ENCODE measurements at regions not wholly inside any gene's neighbourhood (a gene's known extent, or its start where the extent isn't known, plus 50 kb on each side); places are given as distances from the start of the nearest gene placed in this dataset.

- no peak for DNase-seq (ENCODE audit: low spot score)
Measured at GRCh38 chr5:155068616-155069100, 55.1 kb downstream of the KIF4B start.

DNA sequence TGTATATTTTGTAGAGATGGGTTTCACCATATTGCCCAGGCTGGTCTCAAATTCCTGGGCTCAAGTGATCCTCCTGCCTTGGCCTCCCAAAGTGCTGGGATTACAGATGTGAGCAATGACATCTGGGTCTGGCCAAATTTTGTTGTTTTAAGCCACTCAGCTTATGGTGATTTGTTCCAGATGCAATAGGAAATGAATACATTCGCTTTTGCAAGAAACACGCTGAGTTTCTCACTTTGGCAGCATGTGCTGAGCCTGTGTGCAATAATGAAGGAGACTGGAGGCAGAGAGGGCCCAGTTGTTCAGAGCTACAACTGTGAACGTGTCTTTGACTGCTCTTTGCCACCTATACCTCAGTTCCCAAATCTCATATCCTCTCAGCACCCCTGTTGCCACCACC, 56.4 kb downstream of the KIF4B start:
- no peak for DNase-seq (ENCODE audit: low spot score)

DNA sequence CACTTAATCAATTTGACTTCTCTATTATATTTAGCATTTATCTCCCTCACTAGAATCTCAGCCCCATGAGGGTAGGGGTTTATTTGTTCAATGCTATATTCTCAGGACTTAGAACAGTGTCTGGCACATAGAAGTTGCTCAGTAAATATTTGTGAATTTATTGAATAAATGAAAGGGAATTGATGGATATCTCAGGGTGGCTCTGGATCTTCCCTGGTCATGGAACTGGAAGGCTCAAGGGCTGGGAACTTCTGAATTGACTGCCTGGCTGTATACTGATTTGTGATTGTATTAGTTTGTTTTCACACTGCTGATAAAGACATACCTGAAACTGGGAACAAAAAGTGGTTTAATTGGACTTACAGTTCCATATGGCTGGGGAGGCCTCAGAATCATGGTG, 57.2 kb downstream of the KIF4B start:
- DNase-seq (ENCODE audit: low spot score): no peak

GRCh38 chr5:155076379-155076778, 62.8 kb downstream of the KIF4B start:
- DNase-seq (ENCODE audit: low spot score): no peak

DNA sequence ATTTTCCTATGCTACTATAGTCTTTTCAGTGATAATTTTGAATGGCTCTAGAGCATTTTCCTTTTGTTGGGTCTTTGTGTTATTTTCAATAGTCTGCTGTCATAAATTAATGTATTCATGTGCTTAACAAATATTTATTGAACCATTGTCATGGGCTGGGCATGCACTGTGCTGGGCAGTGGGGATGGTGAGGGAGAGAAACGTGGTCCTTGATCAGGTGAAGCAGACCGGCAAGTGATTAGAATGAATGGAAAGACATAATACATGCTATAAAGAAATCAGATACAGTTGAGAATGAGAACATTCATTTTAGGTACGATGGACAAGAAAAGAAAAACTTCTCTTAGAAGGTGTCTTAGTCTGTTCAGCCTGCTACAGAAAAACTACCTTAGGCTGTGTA, 66.1 kb downstream of the KIF4B start:
- no peak for DNase-seq (ENCODE audit: low spot score)

DNA sequence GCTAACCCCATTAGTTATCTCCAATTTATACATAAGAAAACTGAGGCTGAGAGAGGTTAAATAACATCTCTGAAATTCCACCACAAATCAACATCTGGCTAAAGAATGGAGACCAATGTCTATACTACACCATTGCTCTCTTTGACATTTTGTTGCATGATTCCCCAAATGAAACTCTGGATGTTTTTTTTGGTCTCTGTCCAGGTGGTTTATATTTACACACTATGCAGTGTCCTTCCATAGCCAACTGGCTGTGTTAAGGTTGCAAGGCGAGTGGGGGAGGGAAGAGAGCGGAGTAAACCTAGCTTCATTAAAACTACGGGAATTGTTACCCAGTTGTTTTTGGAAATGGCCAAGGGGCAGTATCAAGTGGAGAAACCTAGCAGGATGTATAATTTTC, 67.2 kb downstream of the KIF4B start:
- DNase-seq (ENCODE audit: low spot score): no peak

GRCh38 chr5:155081618-155082017, 68.1 kb downstream of the KIF4B start:
- no peak for DNase-seq (ENCODE audit: low spot score)

DNA sequence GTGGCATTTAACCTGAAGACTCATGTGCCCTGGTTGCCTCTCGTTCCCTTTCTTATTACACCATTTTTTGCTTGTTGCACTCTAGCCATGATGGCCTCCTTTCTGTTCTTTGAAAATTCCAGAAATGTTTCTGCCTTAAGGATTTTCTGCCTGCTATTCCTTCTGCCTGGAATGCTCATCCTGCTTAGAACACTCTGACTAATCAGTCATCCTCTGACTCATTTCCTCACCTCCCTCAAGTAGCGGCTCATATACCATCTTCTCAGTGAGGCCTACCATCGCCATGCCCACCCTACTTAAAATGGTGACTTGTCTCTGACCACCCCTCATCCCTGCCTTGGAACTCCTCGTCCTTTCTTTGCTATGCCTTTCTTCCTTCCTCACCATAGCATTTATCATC, 68.8 kb downstream of the KIF4B start:
- no peak for DNase-seq (ENCODE audit: low spot score)

- no peak for DNase-seq (ENCODE audit: low spot score)
Measured at GRCh38 chr5:155085282-155085989, 71.9 kb downstream of the KIF4B start.

GRCh38 chr5:155087036-155087435, 73.5 kb downstream of the KIF4B start:
- DNase-seq (ENCODE audit: low spot score): no peak

GRCh38 chr5:155088811-155089210, 75.3 kb downstream of the KIF4B start:
- no peak for DNase-seq (ENCODE audit: low spot score)

DNA sequence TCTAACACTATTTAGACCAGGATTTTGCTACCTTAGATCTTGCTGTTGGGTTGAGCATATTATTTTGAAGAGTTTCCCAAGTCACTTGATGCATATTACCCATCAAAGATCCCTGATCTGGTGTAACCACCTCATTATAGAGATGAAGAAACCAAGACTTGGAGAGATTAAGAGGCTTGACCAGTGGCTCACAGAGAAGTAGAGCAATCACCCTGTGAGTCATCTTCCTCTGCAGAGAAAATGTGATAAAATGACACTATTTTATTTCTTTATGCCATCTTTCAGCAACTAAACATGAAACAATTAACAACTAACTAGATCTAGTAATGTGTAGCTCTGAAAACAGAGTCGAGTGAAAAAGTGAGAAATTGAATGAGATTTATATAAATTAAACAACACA, 76.1 kb downstream of the KIF4B start:
- DNase-seq (ENCODE audit: low spot score): no peak

- no peak for DNase-seq (ENCODE audit: low spot score)
Measured at GRCh38 chr5:155091063-155091648, 77.6 kb downstream of the KIF4B start.

GRCh38 chr5:155091768-155092717, 78.5 kb downstream of the KIF4B start:
- DNase-seq (ENCODE audit: low spot score): no peak

DNA sequence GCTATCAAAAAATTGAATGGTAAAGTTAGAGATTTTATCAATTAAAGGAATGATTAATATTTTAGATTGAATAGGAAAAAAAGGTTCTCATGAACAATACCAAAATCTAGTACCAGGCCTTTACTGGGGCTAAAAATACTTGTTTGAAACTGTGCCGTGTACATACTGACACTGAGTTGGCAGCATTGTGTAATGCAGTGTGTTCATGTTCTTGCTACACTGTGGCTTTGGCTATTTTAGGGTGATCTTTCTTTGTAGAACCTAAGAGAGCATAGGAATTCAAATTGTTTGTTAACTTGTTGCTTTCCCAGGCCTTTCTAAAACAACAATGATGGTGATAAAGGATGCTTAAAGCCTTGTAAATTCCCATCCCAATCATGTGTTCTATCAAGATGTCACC, 80.9 kb downstream of the KIF4B start:
- no peak for DNase-seq (ENCODE audit: low spot score)

- DNase-seq (ENCODE audit: low spot score): no peak
Measured at GRCh38 chr5:155097995-155098394, 84.4 kb downstream of the KIF4B start.

- DNase-seq (ENCODE audit: low spot score): no peak
Measured at GRCh38 chr5:155098433-155098832, 84.9 kb downstream of the KIF4B start.

DNA sequence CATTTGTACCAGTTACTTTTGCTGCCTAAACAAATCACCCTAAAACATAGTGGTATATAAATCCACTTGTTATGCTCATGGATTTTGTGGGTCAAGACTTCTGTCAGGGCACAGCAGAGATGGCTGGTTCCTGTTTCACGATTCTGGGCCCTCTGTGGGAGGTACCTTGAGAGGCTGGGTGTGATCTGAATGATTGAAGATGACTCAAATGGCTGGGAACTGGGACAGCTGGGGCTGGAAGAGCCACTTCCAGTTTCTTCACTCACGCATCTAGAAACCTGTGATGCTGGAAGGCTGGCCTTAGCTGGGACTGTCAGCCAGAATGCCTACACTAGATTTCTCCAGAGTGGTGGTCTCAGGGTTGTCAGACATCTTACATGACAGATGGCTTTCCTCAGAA, 88.1 kb downstream of the KIF4B start:
- DNase-seq (ENCODE audit: low spot score): no peak

DNA sequence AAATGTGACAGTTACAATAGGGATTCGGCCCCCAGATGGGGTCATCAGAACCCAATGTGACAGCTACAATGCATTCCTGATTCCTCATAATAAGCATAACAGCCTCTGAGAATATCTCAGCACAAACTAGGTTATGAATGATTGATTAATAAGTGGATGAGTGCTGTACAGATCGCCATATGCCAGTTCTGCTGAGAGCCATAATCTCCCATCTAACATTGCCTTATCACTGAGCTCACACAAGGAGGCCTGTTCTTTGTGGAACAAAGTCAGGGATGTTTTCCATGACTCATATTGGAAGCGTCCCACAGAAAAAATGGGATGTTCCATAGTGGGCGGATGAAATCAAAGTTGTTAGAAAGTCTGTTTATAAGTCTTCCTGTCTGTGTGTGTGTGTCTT, 89.6 kb downstream of the KIF4B start:
- DNase-seq (ENCODE audit: low spot score): no peak

DNA sequence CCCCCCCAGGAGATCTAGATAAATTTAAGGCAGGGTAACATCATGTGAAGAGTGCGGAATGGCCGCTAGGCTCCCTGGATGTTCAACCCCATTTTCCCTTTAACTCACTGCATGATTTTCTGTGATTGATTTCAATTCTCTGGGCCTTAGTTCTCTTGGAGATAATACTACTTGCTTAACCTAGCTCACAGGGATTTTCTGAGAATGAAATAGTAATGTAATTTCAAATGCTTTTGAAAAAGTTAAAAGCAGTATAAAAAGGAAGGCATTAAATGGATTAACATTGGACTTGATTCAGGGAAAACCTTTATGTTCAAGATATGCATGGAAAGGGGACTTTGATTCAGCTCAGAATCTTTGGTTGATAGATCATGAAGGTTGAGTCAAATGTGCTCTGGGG, 90.9 kb downstream of the KIF4B start:
- no peak for DNase-seq (ENCODE audit: low spot score)

- no peak for DNase-seq (ENCODE audit: low spot score)
Measured at GRCh38 chr5:155106221-155106620, 92.7 kb downstream of the KIF4B start.

GRCh38 chr5:155113888-155114287, 100.3 kb downstream of the KIF4B start:
- DNase-seq (ENCODE audit: low spot score): no peak

- DNase-seq (ENCODE audit: low spot score): no peak
Measured at GRCh38 chr5:155114655-155115054, 101.1 kb downstream of the KIF4B start.
